Psoas muscle (tissue), 7 donors: ENCODE measurements at regions not wholly inside any gene's neighbourhood (a gene's known extent, or its start where the extent isn't known, plus 50 kb on each side); places are given as distances from the start of the nearest gene placed in this dataset.

Source experiments
- ATAC-seq, 4 donors: fragments of 200-7000 bp; cut with Tn5 transposase; one replicate each; pipeline ENCODE4 v1.9.1; 2020; ENCODE audit warnings: moderate library complexity in 3 of 4, mild to moderate bottlenecking in 2 of 4
- DNase-seq, 2 donors: peaks; one replicate each; pipeline ENCODE4 v3.0.0-alpha.2; 2020
- H3K27ac ChIP-seq: fragments of 200-600 bp; one replicate; pipeline ENCODE4 v1.8.0; 2022
- H3K27me3 ChIP-seq, 3 donors: fragments of 200-600 bp in 1 of 3; one replicate each; pipeline versions ENCODE4 v1.6.1 to v1.8.0; 2013 to 2022; ENCODE audit warnings: low read length in 2 of 3, mild to moderate bottlenecking in 2 of 3, moderate library complexity in 1 of 3; ENCODE audit not compliant: insufficient read depth in 3 of 3
- H3K36me3 ChIP-seq, 2 donors: fragments of 200-600 bp in 1 of 2; one replicate each; pipeline versions ENCODE4 v1.6.1 to v1.8.0; 2013 to 2022; ENCODE audit warnings: low read depth in 1 of 2, mild to moderate bottlenecking in 1 of 2, moderate library complexity in 1 of 2; ENCODE audit not compliant: insufficient read depth in 1 of 2
- H3K4me1 ChIP-seq: fragments of 200-600 bp; one replicate; pipeline ENCODE4 v1.8.0; 2022
- H3K4me3 ChIP-seq: fragments of 200-600 bp; one replicate; pipeline ENCODE4 v1.8.0; 2022; ENCODE audit warnings: mild to moderate bottlenecking
- H3K9me3 ChIP-seq: fragments of 200-600 bp; one replicate; pipeline ENCODE4 v1.8.0; 2022
- CTCF ChIP-seq: fragments of 200-600 bp; IDR thresholded peaks from one replicate; pipeline ENCODE4 v1.8.0; 2022; ENCODE audit warnings: antibody characterized with exemption
- WGBS, 3 donors: extraction: QIAGEN DNeasy Blood & Tissue Kit; methylation state at CpG; one replicate each; pipeline versions ENCODE4 v1.1.6 to v1.1.7; 2013; 5-methylcytosine and 5-hydroxymethylcytosine counted together
- intact Hi-C, 2 donors: fragments of 100-400 bp; cut with DNase I; formaldehyde crosslinking; loops; one replicate each; pipeline versions ENCODE4 v1.11.0 to v1.14.2; 2022
- donor health status: healthy with polysubstance abuse.
- donor health status: DM: no; HTN: no; CAD: no; lungs with moderate emphysema.
- donor health status: Bipolar disorder and iron deficiency.
- donor health status: healthy.
- donor health status: DM: yes; HTN: yes; CAD: no.
- donor health status: DM: no; HTN: no; CAD: no.
- donor health status: DM: yes; HTN: yes; CAD: no.

- Histone ChIP-seq H3K9me3 (no peaks in the 10 kb centered on the region), H3K27ac (no peak overlapping the region), H3K4me3 (no peak overlapping the region), H3K4me1 (no peaks in the 10 kb centered on the region), H3K36me3 (no peaks in the 10 kb centered on the region), H3K27me3 (no peaks in the 10 kb centered on the region)
- intact Hi-C loops = no loop called here
- no peak for ATAC-seq
- DNase-seq = no peak
- TF ChIP-seq CTCF = no peak
- WGBS, 3 donors = 58 to 76% (median 62%) methylated on average over 2 of the region's 2 CpGs
These were observed 663.7 kb upstream of the TENM3 start for GRCh38 chr4:181579486-181579885.

GRCh38 chr4:181581983-181582382, 661.2 kb upstream of the TENM3 start:
- DNase-seq (no peak), ATAC-seq (no peak)
- H3K27ac ChIP-seq = no peak overlapping the region
- H3K4me3 ChIP-seq = no peak overlapping the region
- no peaks in the 10 kb centered on the region for H3K36me3 ChIP-seq
- H3K9me3 ChIP-seq = no peaks in the 10 kb centered on the region
- WGBS, 3 donors = 60 to 67% (median 66%) methylated on average over 4 of the region's 4 CpGs
- intact Hi-C loops = no loop called here
- H3K27me3 ChIP-seq = no peaks in the 10 kb centered on the region
- no peaks in the 10 kb centered on the region for H3K4me1 ChIP-seq
- TF ChIP-seq CTCF = no peak

DNA sequence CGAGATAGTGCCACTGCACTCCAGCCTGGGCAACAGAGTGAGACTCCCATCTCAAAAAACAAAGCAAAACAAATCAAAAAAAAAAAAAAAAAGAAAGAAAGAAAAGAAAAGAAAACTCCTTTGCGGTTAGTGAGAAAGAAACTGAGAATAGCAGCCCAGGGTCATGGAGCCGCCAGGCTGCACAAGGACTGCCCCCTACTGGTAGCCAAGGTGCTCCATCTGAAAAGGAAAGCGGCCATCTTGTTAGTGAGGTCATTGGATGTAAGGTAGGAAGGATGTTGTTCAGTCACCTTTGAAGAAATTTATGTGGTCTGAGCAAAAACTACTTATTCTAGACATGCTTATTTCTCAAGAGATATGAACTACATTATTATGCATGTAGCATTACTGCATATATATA, 660.6 kb upstream of the TENM3 start:
- H3K4me3 ChIP-seq = no peak overlapping the region
- ATAC-seq (no peak), DNase-seq (no peak)
- H3K36me3 ChIP-seq = no peaks in the 10 kb centered on the region
- 89 to 97% (median 90%) methylated on average over 4 of the region's 4 CpGs for WGBS, 3 donors
- no peaks in the 10 kb centered on the region for H3K9me3 ChIP-seq
- H3K27ac ChIP-seq = no peak overlapping the region
- intact Hi-C loops = no loop called here
- no peaks in the 10 kb centered on the region for H3K4me1 ChIP-seq
- TF ChIP-seq CTCF = no peak
- no peaks in the 10 kb centered on the region for H3K27me3 ChIP-seq

GRCh38 chr4:181588733-181589302, 654.4 kb upstream of the TENM3 start:
- ATAC-seq = no peak
- 76 to 83% (median 77%) methylated on average over 4 of the region's 4 CpGs for WGBS, 3 donors
- no peak for DNase-seq
- intact Hi-C loops = no loop called here
- no peak for TF ChIP-seq CTCF
- H3K27me3 ChIP-seq = no peaks in the 10 kb centered on the region
- H3K9me3 ChIP-seq = no peaks in the 10 kb centered on the region
- no peak overlapping the region for H3K27ac ChIP-seq
- no peaks in the 10 kb centered on the region for H3K4me1 ChIP-seq
- H3K4me3 ChIP-seq = no peak overlapping the region
- no peaks in the 10 kb centered on the region for H3K36me3 ChIP-seq

DNA sequence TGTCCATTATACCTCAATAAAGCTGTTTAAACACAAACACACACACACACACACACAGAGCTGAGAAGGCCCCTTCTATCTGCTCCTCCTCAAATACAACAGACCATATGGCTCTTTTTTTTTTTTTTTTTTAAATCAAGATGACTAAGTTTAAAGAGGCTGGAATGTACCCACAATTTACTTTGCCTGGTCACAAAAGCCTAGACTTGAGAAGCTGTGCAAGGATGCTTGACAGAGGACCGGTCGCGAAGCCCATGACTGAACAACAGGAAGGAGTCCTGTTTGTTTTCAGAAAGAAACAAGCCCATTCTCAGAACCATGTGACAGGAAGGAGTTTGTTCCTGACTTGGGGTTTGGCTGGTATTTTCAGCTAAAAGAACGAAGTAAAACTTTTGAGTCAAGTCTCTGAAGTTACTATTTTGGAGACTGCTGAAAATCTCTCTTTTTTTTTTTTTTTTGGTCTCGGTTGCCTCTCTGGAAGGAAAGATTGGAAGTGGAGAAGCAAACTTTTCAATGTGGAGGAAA, 650.9 kb upstream of the TENM3 start:
- 62 to 78% (median 69%) methylated on average over 5 of the region's 5 CpGs for WGBS, 3 donors
- DNase-seq (no peak), ATAC-seq (no peak)
- H3K27me3 ChIP-seq = no peaks in the 10 kb centered on the region
- no peak for TF ChIP-seq CTCF
- H3K36me3 ChIP-seq = no peaks in the 10 kb centered on the region
- H3K4me3 ChIP-seq = no peak overlapping the region
- no peaks in the 10 kb centered on the region for H3K9me3 ChIP-seq
- H3K4me1 ChIP-seq = no peaks in the 10 kb centered on the region
- no peak overlapping the region for H3K27ac ChIP-seq
- intact Hi-C loops = no loop called here
